PC-9 (cell line): ENCODE measurements at regions not wholly inside any gene's neighbourhood (a gene's known extent, or its start where the extent isn't known, plus 50 kb on each side); places are given as distances from the start of the nearest gene placed in this dataset.

Source experiments
- BruUV-seq: library from RNA; stranded (reverse); fragments of 400-500 nt; replicated peaks from 2 replicates; lab custom pipeline; 2021; lab: Mats Ljungman, UMichigan
- CTCF ChIA-PET: fragments of 300-600 bp; sonication (Branson Sonifier 250); formaldehyde crosslinking; loops from one replicate; lab custom pipeline; 2022; ENCODE audit warnings: antibody characterized with exemption; lab: Charles Lee
- POLR2A ChIA-PET: fragments of 300-600 bp; sonication (Branson Sonifier 250); formaldehyde crosslinking; loops from one replicate; lab custom pipeline; 2022; ENCODE audit warnings: antibody characterized with exemption; ENCODE audit not compliant: unreplicated experiment; lab: Charles Lee
- DNase-seq, 2 experiments: peaks; one replicate each; pipeline versions ENCODE4 v3.0.0 to v3.0.0-alpha.2; 2015 to 2022; ENCODE audit warnings: mixed read lengths in 1 of 2
- H2AFZ ChIP-seq: fragments of 200-600 bp; sonication (generic); 2 replicates; pipeline ENCODE4 v1.8.1; 2017; ENCODE audit warnings: antibody characterized with exemption
- H3F3A ChIP-seq: fragments of 200-600 bp; sonication (generic); 2 replicates; pipeline ENCODE4 v1.8.1; 2017; ENCODE audit warnings: antibody characterized with exemption, mild to moderate bottlenecking, low read depth; ENCODE audit not compliant: insufficient read depth
- H3K27ac ChIP-seq: fragments of 200-600 bp; sonication (generic); 2 replicates; pipeline ENCODE4 v1.6.1; 2016; ENCODE audit warnings: mixed run types
- H3K27me3 ChIP-seq: fragments of 200-600 bp; sonication (generic); 2 replicates; pipeline ENCODE4 v1.6.1; 2016; ENCODE audit warnings: low read depth, mixed run types; ENCODE audit not compliant: insufficient read depth
- H3K36me3 ChIP-seq: fragments of 200-600 bp; sonication (generic); 2 replicates; pipeline ENCODE4 v1.6.1; 2016; ENCODE audit warnings: low read depth, mixed run types
- H3K4me1 ChIP-seq: fragments of 200-600 bp; sonication (generic); replicated peaks from 2 replicates; pipeline ENCODE4 v1.6.1; 2016; ENCODE audit warnings: mixed run types; ENCODE audit not compliant: insufficient read depth
- H3K4me2 ChIP-seq: fragments of 200-600 bp; sonication (generic); 2 replicates; pipeline ENCODE4 v1.6.1; 2017; ENCODE audit warnings: mixed run types
- H3K4me3 ChIP-seq: fragments of 200-600 bp; sonication (generic); 2 replicates; pipeline ENCODE4 v1.6.1; 2016; ENCODE audit warnings: mixed run types
- H3K79me2 ChIP-seq: fragments of 200-600 bp; sonication (generic); 2 replicates; pipeline ENCODE4 v1.6.1; 2017; ENCODE audit warnings: low read depth, mixed run types
- H3K9me2 ChIP-seq: fragments of 200-600 bp; sonication (generic); 2 replicates; pipeline ENCODE4 v1.8.1; 2017; ENCODE audit warnings: mild to moderate bottlenecking; ENCODE audit not compliant: insufficient read depth
- H3K9me3 ChIP-seq: fragments of 200-600 bp; sonication (generic); 2 replicates; pipeline ENCODE4 v1.8.1; 2016; ENCODE audit warnings: low read depth; ENCODE audit not compliant: insufficient read depth
- H4K20me1 ChIP-seq: fragments of 200-600 bp; sonication (generic); 2 replicates; pipeline ENCODE4 v1.8.1; 2017; ENCODE audit not compliant: insufficient read depth
- CTCF ChIP-seq: fragments of 200-600 bp; sonication (generic); conservative IDR thresholded peaks from 2 replicates; pipeline ENCODE4 v1.6.1; 2017; ENCODE audit warnings: mixed run types, antibody characterized with exemption, mild to moderate bottlenecking, moderate library complexity
- EZH2 ChIP-seq: fragments of 200-600 bp; sonication (generic); IDR thresholded peaks from 2 replicates; pipeline ENCODE4 v1.8.0; 2017; ENCODE audit warnings: antibody characterized with exemption, low read depth
- intact Hi-C: fragments of 100-400 bp; cut with micrococcal nuclease; formaldehyde crosslinking; loops from one replicate; pipeline ENCODE4 v1.10.0; 2022; ENCODE audit not compliant: unreplicated experiment

- Histone ChIP-seq H3K27me3 (no peaks in the 10 kb centered on the region), H3K4me3 (no peak overlapping the region), H3K79me2 (no peaks in the 10 kb centered on the region), H3F3A (peaks cover 3% of the 10 kb centered on the region; the same call in 1 of the 2 replicates), H3K4me2 (no peak overlapping the region), H3K9me2 (no peaks in the 10 kb centered on the region), H3K27ac (no peak overlapping the region), H3K4me1 (peaks cover 11% of the 10 kb centered on the region), H3K36me3 (no peaks in the 10 kb centered on the region), H3K9me3 (no peaks in the 10 kb centered on the region), H2AFZ (0 out of 2 replicates have a peak overlapping the region, but pooled peaks have one; percentile 16), H4K20me1 (no peaks in the 10 kb centered on the region)
- intact Hi-C loops, result no loop called here
- CTCF ChIA-PET, result no interaction called here
- POLR2A ChIA-PET, result no interaction called here
- peak in 1 of 2 experiments; percentile 6 for DNase-seq
- TF ChIP-seq EZH2 (no peak), CTCF (no peak)
- BruUV-seq, result no TSS peak
Observed at GRCh38 chr4:78704981-78705683, 71.0 kb upstream of the BMP2K start.

GRCh38 chr4:78706302-78706701, 69.8 kb upstream of the BMP2K start:
- peak; percentile 15 to 82 for DNase-seq

GRCh38 chr4:78707268-78707667, 68.9 kb upstream of the BMP2K start:
- no TSS peak for BruUV-seq
- no peak overlapping the region for H3K4me2 ChIP-seq
- intact Hi-C loops, result no loop called here
- TF ChIP-seq EZH2 (no peak), CTCF (no peak)
- peaks cover 3% of the 10 kb centered on the region; the same call in 1 of the 2 replicates for H3F3A ChIP-seq
- ChIA-PET CTCF (no interaction called here), POLR2A (no interaction called here)
- no peaks in the 10 kb centered on the region for H3K9me3 ChIP-seq
- peaks cover 11% of the 10 kb centered on the region for H3K4me1 ChIP-seq
- no peak overlapping the region for H2AFZ ChIP-seq
- H3K9me2 ChIP-seq, result no peaks in the 10 kb centered on the region
- no peak for DNase-seq
- no peaks in the 10 kb centered on the region for H3K79me2 ChIP-seq
- H3K36me3 ChIP-seq, result no peaks in the 10 kb centered on the region
- no peak overlapping the region for H3K4me3 ChIP-seq
- H3K27me3 ChIP-seq, result no peaks in the 10 kb centered on the region
- H4K20me1 ChIP-seq, result no peaks in the 10 kb centered on the region
- H3K27ac ChIP-seq, result no peak overlapping the region

More at GRCh38 chr4:78706302-78706701, 69.8 kb upstream of the BMP2K start:
- Histone ChIP-seq H4K20me1 (no peaks in the 10 kb centered on the region), H3F3A (peaks cover 3% of the 10 kb centered on the region; the same call in 1 of the 2 replicates), H3K79me2 (no peaks in the 10 kb centered on the region), H3K27ac (no peak overlapping the region), H3K9me2 (no peaks in the 10 kb centered on the region), H3K36me3 (no peaks in the 10 kb centered on the region), H3K4me1 (peaks cover 11% of the 10 kb centered on the region), H3K9me3 (no peaks in the 10 kb centered on the region), H3K4me2 (no peak overlapping the region), H3K4me3 (no peak overlapping the region), H3K27me3 (no peaks in the 10 kb centered on the region), H2AFZ (no peak overlapping the region)
- CTCF ChIA-PET, result no interaction called here
- POLR2A ChIA-PET, result no interaction called here
- intact Hi-C loops, result no loop called here
- no TSS peak for BruUV-seq
- TF ChIP-seq EZH2 (no peak), CTCF (no peak)
